Activated naive CD8-positive, alpha-beta T cell treated with anti-CD3 and anti-CD28 coated beads, Interleukin-2, amount 50 U/mL, for 24 hours (primary cell): ENCODE measurements at regions not wholly inside any gene's neighbourhood (a gene's known extent, or its start where the extent isn't known, plus 50 kb on each side); places are given as distances from the start of the nearest gene placed in this dataset.
"Not testable (repeated sequence)": the region's sequence is repeated elsewhere in the genome, so short reads cannot be mapped to it uniquely, and the experiment has no call there.

ENCODE experiments used
- ATAC-seq: fragments of 150-1000 bp; cut with Tn5 transposase; one replicate; pipeline ENCODE4 v1.10.0; 2021
- DNase-seq: peaks from one replicate; pipeline ENCODE4 v3.0.0; 2021
- H3K27ac Mint-ChIP-seq: one replicate; pipeline ENCODE4 v1.8.0; 2021; ENCODE audit warnings: mild to moderate bottlenecking, mixed read lengths
- H3K27me3 Mint-ChIP-seq: one replicate; pipeline ENCODE4 v1.8.0; 2021; ENCODE audit warnings: mixed read lengths
- H3K36me3 Mint-ChIP-seq: one replicate; pipeline ENCODE4 v1.8.0; 2021; ENCODE audit warnings: low read depth, mixed read lengths
- H3K4me1 Mint-ChIP-seq: one replicate; pipeline ENCODE4 v1.8.0; 2021; ENCODE audit warnings: mixed read lengths
- H3K4me3 Mint-ChIP-seq: one replicate; pipeline ENCODE4 v1.8.0; 2021; ENCODE audit warnings: mild to moderate bottlenecking, moderate library complexity, mixed read lengths
- H3K9me3 Mint-ChIP-seq: one replicate; pipeline ENCODE4 v1.8.0; 2021; ENCODE audit warnings: mixed read lengths

GRCh38 chr14:29982171-29982570, 54.5 kb upstream of the PRKD1 start:
- ATAC-seq (no peak), DNase-seq (no peak)
- Mint-ChIP-seq H3K9me3 (peaks cover 2% of the 10 kb centered on the region), H3K4me3 (no peak overlapping the region), H3K27ac (no peak overlapping the region), H3K27me3 (no peaks in the 10 kb centered on the region), H3K4me1 (no peaks in the 10 kb centered on the region), H3K36me3 (no peaks in the 10 kb centered on the region)

GRCh38 chr14:29982993-29983392, 55.3 kb upstream of the PRKD1 start:
- Mint-ChIP-seq H3K4me1 (no peaks in the 10 kb centered on the region), H3K36me3 (no peaks in the 10 kb centered on the region), H3K4me3 (no peak overlapping the region), H3K9me3 (no peaks in the 10 kb centered on the region), H3K27me3 (no peaks in the 10 kb centered on the region), H3K27ac (no peak overlapping the region)
- DNase-seq, result no peak
- no peak for ATAC-seq

GRCh38 chr14:29990344-29990857, 62.8 kb upstream of the PRKD1 start:
- not testable (repeated sequence) for H3K27ac Mint-ChIP-seq

GRCh38 chr14:29990993-29991392, 63.3 kb upstream of the PRKD1 start:
- no peaks in the 10 kb centered on the region for H3K27me3 Mint-ChIP-seq
- DNase-seq (no peak), ATAC-seq (no peak)
- H3K36me3 Mint-ChIP-seq, result no peaks in the 10 kb centered on the region
- no peaks in the 10 kb centered on the region for H3K4me1 Mint-ChIP-seq
- no peak overlapping the region for H3K27ac Mint-ChIP-seq
- no peak overlapping the region for H3K4me3 Mint-ChIP-seq
- H3K9me3 Mint-ChIP-seq, result no peaks in the 10 kb centered on the region

More at GRCh38 chr14:29990344-29990857, 62.8 kb upstream of the PRKD1 start:
- H3K27me3 Mint-ChIP-seq, H3K4me3 Mint-ChIP-seq, DNase-seq, H3K4me1 Mint-ChIP-seq, H3K36me3 Mint-ChIP-seq, ATAC-seq, H3K9me3 Mint-ChIP-seq: not testable (repeated sequence)

GRCh38 chr14:29993143-29993542, 65.5 kb upstream of the PRKD1 start:
- Mint-ChIP-seq H3K9me3 (no peaks in the 10 kb centered on the region), H3K36me3 (no peaks in the 10 kb centered on the region), H3K27me3 (no peaks in the 10 kb centered on the region), H3K27ac (no peak overlapping the region), H3K4me1 (no peaks in the 10 kb centered on the region), H3K4me3 (no peak overlapping the region)
- DNase-seq (no peak), ATAC-seq (no peak)

GRCh38 chr14:29999013-29999539, 71.4 kb upstream of the PRKD1 start:
- DNase-seq (no peak), ATAC-seq (no peak)
- H3K27me3 Mint-ChIP-seq, result no peaks in the 10 kb centered on the region
- H3K4me3 Mint-ChIP-seq, result no peak overlapping the region
- no peak overlapping the region for H3K27ac Mint-ChIP-seq
- no peaks in the 10 kb centered on the region for H3K4me1 Mint-ChIP-seq
- H3K9me3 Mint-ChIP-seq, result peaks cover 8% of the 10 kb centered on the region
- no peaks in the 10 kb centered on the region for H3K36me3 Mint-ChIP-seq

- no peak overlapping the region for H3K4me3 Mint-ChIP-seq
- DNase-seq (no peak), ATAC-seq (no peak)
- no peak overlapping the region for H3K27ac Mint-ChIP-seq
- H3K36me3 Mint-ChIP-seq, result no peaks in the 10 kb centered on the region
- no peaks in the 10 kb centered on the region for H3K4me1 Mint-ChIP-seq
- no peaks in the 10 kb centered on the region for H3K27me3 Mint-ChIP-seq
- H3K9me3 Mint-ChIP-seq, result peaks cover 8% of the 10 kb centered on the region
These were observed 75.2 kb upstream of the PRKD1 start for GRCh38 chr14:30002859-30003258.

GRCh38 chr14:30005114-30005808, 77.6 kb upstream of the PRKD1 start:
- DNase-seq (no peak), ATAC-seq (no peak)
- Mint-ChIP-seq H3K4me1 (no peaks in the 10 kb centered on the region), H3K4me3 (no peak overlapping the region), H3K27ac (no peak overlapping the region), H3K36me3 (no peaks in the 10 kb centered on the region), H3K9me3 (peaks cover 8% of the 10 kb centered on the region), H3K27me3 (no peaks in the 10 kb centered on the region)

- peaks cover 8% of the 10 kb centered on the region for H3K9me3 Mint-ChIP-seq
- H3K36me3 Mint-ChIP-seq, result no peaks in the 10 kb centered on the region
- ATAC-seq (no peak), DNase-seq (no peak)
- no peaks in the 10 kb centered on the region for H3K4me1 Mint-ChIP-seq
- H3K4me3 Mint-ChIP-seq, result no peak overlapping the region
- H3K27me3 Mint-ChIP-seq, result no peaks in the 10 kb centered on the region
- H3K27ac Mint-ChIP-seq, result no peak overlapping the region
These were observed 79.0 kb upstream of the PRKD1 start for GRCh38 chr14:30006695-30007094.

GRCh38 chr14:30015489-30015888, 87.8 kb upstream of the PRKD1 start:
- H3K4me1 Mint-ChIP-seq, result no peaks in the 10 kb centered on the region
- H3K27me3 Mint-ChIP-seq, result no peaks in the 10 kb centered on the region
- H3K36me3 Mint-ChIP-seq, result no peaks in the 10 kb centered on the region
- ATAC-seq (no peak), DNase-seq (no peak)
- no peak overlapping the region for H3K27ac Mint-ChIP-seq
- H3K9me3 Mint-ChIP-seq, result peaks cover 17% of the 10 kb centered on the region
- no peak overlapping the region for H3K4me3 Mint-ChIP-seq

GRCh38 chr14:30016002-30016401, 88.4 kb upstream of the PRKD1 start:
- no peak overlapping the region for H3K27ac Mint-ChIP-seq
- no peaks in the 10 kb centered on the region for H3K4me1 Mint-ChIP-seq
- H3K36me3 Mint-ChIP-seq, result no peaks in the 10 kb centered on the region
- H3K27me3 Mint-ChIP-seq, result no peaks in the 10 kb centered on the region
- DNase-seq, result no peak
- no peak for ATAC-seq
- peaks cover 17% of the 10 kb centered on the region for H3K9me3 Mint-ChIP-seq
- no peak overlapping the region for H3K4me3 Mint-ChIP-seq

- Mint-ChIP-seq H3K27ac (no peak overlapping the region), H3K36me3 (no peaks in the 10 kb centered on the region), H3K27me3 (no peaks in the 10 kb centered on the region)
These were observed 89.8 kb upstream of the PRKD1 start for GRCh38 chr14:30017370-30017993.

GRCh38 chr14:30020271-30020670, 92.6 kb upstream of the PRKD1 start:
- ATAC-seq (no peak), DNase-seq (no peak)
- peaks cover 19% of the 10 kb centered on the region for H3K9me3 Mint-ChIP-seq
- H3K27ac Mint-ChIP-seq, result no peak overlapping the region
- H3K4me1 Mint-ChIP-seq, result no peaks in the 10 kb centered on the region
- H3K4me3 Mint-ChIP-seq, result no peak overlapping the region
- H3K27me3 Mint-ChIP-seq, result no peaks in the 10 kb centered on the region
- no peaks in the 10 kb centered on the region for H3K36me3 Mint-ChIP-seq

More at GRCh38 chr14:30017370-30017993, 89.8 kb upstream of the PRKD1 start:
- no peaks in the 10 kb centered on the region for H3K4me1 Mint-ChIP-seq
- no peak overlapping the region for H3K4me3 Mint-ChIP-seq
- no peak for DNase-seq
- ATAC-seq, result no peak
- peaks cover 13% of the 10 kb centered on the region for H3K9me3 Mint-ChIP-seq

GRCh38 chr14:30020687-30021086, 93.0 kb upstream of the PRKD1 start:
- Mint-ChIP-seq H3K9me3 (peaks cover 22% of the 10 kb centered on the region), H3K36me3 (no peaks in the 10 kb centered on the region), H3K4me1 (no peaks in the 10 kb centered on the region), H3K27ac (no peak overlapping the region), H3K4me3 (no peak overlapping the region), H3K27me3 (no peaks in the 10 kb centered on the region)
- DNase-seq (no peak), ATAC-seq (no peak)

- DNase-seq, H3K4me1 Mint-ChIP-seq, H3K27me3 Mint-ChIP-seq, ATAC-seq, H3K4me3 Mint-ChIP-seq, H3K27ac Mint-ChIP-seq, H3K36me3 Mint-ChIP-seq: not testable (repeated sequence)
- peaks cover 27% of the 10 kb centered on the region for H3K9me3 Mint-ChIP-seq
These were observed 95.7 kb upstream of the PRKD1 start for GRCh38 chr14:30023350-30023749.
